ENCODE measurements at regions not wholly inside any gene's neighbourhood (a gene's known extent, or its start where the extent isn't known, plus 50 kb on each side); places are given as distances from the start of the nearest gene placed in this dataset.
"Not testable (repeated sequence)": the region's sequence is repeated elsewhere in the genome, so short reads cannot be mapped to it uniquely, and the experiment has no call there.

DNA sequence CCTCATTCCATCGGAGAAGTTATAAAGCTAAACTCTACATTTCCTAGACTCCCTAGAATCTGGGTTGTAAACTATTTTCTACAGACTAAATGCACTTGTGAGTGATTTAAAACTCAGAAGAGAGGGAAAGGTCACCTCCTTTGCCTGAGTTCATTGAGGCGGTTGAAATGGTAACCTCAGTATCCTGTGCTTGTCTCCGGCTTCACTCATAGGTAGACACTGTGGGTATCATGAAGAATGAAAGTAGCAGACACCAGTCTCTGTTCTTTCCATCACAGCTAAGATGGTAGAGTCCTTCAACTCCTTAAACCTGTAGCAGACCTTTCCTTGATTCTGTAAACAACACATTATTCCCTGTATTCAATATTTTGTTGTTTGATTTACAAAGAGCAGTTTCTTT, 291.3 kb upstream of the ANKRD50 start:
- no peak for DNase-seq (ENCODE audit: extremely low read depth, low read depth)

GRCh38 chr4:124997991-124998390, 285.5 kb upstream of the ANKRD50 start:
- DNase-seq (ENCODE audit: extremely low read depth, low read depth), result no peak

GRCh38 chr4:124997124-124997523, 284.6 kb upstream of the ANKRD50 start:
- no peak for DNase-seq (ENCODE audit: extremely low read depth, low read depth)

GRCh38 chr4:124993838-124994237, 281.3 kb upstream of the ANKRD50 start:
- DNase-seq (ENCODE audit: extremely low read depth, low read depth), result no peak

DNA sequence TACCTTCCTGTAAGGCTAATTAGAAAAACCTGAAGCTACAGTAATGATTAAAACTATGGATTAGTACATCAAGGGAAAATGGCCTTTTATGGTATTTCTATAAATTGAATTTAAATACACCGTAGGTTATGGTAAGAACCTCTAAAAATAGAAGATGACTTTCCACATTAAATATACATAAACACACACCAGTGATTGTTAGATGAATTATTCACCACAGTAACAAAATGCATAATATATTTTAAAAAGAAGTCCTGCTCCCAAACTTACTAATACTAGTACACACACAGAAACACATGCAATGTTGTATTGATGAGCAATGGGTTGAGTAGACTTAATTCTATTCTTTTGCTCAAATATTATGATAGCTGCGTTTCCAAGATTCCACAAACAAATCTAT, 277.9 kb upstream of the ANKRD50 start:
- DNase-seq (ENCODE audit: extremely low read depth, low read depth), result no peak

DNA sequence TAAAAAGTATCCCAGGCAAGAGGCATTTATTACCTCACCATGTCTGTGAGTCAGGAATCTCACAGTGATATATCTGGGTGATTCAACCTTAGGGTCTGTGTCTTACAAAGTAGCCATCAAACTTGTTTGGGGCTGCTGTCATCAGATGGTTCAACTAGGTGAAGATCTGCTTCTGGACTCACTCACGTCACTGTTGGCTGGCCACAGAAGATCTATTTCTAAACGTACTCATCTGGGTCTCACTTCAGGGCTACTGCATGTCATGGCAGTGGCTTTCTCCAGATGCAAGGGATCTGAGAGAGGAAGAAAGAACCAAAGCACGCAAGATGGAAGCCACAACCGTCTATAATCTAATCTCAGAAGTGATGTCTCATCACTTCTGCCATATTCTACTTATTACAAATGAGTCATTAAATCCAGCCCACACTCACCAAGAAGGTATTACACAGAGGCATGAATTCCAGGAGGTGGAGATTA, 267.8 kb upstream of the ANKRD50 start:
- no peak for DNase-seq (ENCODE audit: extremely low read depth, low read depth)

DNA sequence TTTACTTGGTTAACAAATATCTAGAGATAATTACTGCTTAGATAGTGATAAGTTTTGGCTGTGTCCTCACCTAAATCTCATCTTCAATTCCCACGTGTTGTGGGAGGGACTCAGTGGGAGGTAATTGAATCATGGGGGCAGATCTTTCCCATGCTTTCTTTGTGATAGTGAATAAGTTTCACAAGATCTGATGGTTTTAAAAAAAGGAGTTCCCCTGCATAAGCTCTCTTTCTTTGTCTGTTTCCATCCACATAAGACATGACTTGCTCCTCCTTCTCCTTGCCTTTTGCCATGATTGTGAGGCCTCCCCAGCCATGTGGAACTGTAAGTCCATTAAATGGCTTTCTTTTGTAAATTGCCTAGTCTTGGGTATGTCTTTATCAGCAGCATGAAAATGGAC, 266.0 kb upstream of the ANKRD50 start:
- not testable (repeated sequence) for DNase-seq (ENCODE audit: extremely low read depth, low read depth)

- DNase-seq (ENCODE audit: extremely low read depth, low read depth), result no peak
Measured at GRCh38 chr4:124977045-124977444, 264.5 kb upstream of the ANKRD50 start.

GRCh38 chr4:124974152-124974551, 261.6 kb upstream of the ANKRD50 start:
- DNase-seq (ENCODE audit: extremely low read depth, low read depth), result no peak

- DNase-seq (ENCODE audit: extremely low read depth, low read depth), result no peak
Measured at GRCh38 chr4:124973716-124974115, 261.2 kb upstream of the ANKRD50 start.

DNA sequence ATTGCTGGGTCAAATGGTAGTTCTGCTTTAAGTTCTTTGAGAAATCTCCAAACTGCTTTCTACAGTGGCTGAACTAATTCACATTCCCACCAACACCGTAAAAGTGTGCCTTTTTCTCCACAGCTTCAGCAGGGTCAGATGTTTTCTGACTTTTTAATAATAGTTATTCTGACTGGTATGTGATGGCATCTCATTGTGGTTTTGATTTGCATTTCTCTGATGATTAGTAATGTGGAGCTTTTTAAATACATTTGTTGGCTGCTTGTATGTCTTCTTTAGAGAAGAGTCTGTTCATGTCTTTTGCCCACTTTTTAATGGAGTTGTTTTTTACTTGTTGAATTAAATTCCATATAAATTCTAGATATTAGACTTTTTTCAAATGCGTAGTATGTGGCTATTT, 257.5 kb upstream of the ANKRD50 start:
- DNase-seq (ENCODE audit: extremely low read depth, low read depth), result no peak

DNA sequence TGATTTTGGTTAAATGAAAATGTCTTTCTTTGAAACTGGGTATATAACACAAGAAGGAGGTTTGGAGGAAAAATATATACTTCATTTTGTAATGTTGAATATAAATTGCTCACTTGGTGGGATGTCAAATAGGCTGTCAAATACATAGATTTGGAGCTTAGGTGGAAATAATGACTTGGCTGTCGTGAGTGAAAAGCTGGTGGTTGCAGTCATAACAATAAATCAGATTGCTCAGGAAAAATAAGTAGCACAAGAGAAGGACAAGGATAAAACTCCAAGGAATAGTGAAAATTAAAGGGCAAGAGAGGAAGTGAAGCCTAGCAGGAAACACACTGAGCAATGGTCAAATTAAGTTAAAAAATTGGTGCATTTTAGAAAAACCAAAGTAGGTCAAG, 253.0 kb upstream of the ANKRD50 start:
- no peak for DNase-seq (ENCODE audit: extremely low read depth, low read depth)

DNA sequence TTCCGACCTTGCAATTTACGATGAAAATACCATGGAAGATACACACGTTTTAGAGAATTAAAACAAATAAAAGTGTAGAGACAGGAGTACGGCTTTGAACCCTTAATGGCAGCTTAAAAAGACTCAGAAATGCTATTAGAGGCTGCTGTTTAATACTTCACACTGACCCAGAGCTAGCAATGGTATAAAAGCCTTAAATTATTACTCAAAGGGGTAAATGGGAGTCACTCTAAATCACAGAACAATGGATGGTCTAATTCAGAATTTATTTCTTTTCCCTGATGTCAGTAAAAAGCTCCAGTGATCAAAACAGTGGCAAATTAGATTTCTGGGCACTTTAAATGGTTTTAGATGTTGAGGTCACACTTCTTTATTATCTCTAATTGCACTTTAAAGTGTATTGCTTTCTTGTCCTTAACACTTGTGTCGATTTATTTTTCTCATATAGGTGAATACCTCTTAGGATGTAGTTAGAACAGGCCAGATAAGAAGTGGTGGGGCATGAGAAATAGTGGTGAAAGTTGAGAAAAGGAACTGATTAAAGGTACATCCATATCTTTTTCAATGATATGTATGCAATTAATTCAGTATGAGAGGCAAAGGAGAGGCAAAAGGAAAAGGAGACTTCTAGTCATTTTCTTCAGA, 252.4 kb upstream of the ANKRD50 start:
- DNase-seq (ENCODE audit: extremely low read depth, low read depth), result no peak

GRCh38 chr4:124964251-124964650, 251.7 kb upstream of the ANKRD50 start:
- DNase-seq (ENCODE audit: extremely low read depth, low read depth), result no peak

DNA sequence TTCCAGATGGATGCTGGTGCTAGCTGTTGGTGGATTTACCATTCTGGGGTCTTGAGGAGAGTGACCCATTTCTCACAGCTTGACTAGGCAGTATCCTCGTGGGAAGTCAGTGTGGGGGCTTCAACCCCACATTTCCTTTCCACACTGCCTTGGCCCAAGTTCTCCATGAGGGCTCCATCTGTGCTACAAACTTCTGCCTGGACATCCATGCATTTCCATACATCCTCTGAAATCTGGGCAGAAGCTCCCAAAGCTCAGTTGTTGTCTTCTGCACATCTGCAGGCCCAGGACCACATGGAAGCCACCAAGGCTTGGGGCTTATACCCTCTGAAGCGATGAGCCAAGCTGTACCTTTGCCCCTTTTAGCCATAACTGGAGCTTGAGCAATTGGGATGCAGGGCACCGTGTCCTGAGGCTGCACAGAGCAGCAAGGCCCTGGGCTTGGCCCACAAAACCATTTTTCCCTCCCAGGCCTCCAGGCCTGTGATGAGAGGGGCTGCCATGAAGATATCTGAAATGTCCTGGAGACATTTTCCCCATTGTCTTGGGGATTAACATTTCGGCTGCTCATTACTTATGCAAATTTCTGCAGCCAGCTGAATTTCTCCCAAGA, 248.7 kb upstream of the ANKRD50 start:
- no peak for DNase-seq (ENCODE audit: extremely low read depth, low read depth)

DNA sequence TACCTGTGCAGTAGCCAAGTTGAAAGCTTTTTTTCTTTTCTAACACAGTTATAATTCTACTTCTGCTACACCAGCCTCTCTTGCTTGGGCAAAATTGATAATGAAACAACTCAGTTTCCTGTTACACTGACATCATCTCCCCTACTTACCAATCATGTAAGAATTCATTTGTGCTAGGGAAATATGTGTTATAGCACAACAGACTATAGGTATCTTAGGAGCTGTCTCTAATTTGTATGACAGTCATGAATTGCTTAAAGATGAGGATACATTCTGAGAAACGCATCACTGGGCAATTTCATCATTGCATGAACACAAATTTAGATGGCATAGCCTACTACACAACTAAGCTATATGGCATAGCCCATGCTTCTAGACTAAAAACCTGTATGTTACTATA, 246.3 kb upstream of the ANKRD50 start:
- DNase-seq (ENCODE audit: extremely low read depth, low read depth), result no peak

GRCh38 chr4:124955476-124955875, 242.9 kb upstream of the ANKRD50 start:
- DNase-seq (ENCODE audit: extremely low read depth, low read depth), result no peak

DNA sequence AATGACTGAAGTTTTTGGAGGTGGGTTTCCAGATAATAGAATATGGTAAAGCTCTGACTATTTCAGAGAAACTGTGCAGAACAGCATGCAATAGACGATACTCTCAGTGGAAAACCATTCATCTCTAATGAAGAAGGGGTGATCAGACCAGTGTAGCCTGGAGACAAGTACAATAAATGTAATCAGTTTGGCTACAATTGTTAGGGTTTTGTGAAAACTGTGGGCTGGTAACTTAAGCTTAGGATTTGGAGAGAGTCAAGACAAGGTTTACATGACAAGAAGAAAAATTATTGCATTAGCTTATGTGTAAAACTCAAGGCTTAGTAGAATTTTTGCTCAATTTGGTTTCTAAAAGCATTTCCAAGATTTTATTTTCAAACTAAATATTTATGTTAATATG, 241.5 kb upstream of the ANKRD50 start:
- DNase-seq (ENCODE audit: extremely low read depth, low read depth), result no peak

GRCh38 chr4:124953486-124953885, 241.0 kb upstream of the ANKRD50 start:
- DNase-seq (ENCODE audit: extremely low read depth, low read depth), result no peak

DNA sequence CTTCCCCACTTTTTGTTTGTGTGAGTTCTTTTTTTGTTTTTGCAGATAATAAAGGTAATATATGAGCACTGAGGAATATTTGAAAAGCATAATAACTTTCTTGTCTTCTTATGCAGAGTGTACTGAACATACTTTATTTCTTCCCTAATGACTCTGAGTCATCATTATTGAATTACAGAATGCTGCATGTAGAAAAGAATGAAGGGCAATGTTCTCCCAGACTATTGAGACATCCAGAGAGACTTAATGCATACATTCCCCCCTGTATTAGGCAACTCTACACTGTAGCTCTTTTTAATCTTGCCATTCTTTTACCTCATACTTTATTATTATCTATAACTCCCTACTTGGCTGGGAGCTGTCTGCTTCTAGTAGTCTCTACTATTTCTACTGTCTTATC, 240.5 kb upstream of the ANKRD50 start:
- no peak for DNase-seq (ENCODE audit: extremely low read depth, low read depth)

DNA sequence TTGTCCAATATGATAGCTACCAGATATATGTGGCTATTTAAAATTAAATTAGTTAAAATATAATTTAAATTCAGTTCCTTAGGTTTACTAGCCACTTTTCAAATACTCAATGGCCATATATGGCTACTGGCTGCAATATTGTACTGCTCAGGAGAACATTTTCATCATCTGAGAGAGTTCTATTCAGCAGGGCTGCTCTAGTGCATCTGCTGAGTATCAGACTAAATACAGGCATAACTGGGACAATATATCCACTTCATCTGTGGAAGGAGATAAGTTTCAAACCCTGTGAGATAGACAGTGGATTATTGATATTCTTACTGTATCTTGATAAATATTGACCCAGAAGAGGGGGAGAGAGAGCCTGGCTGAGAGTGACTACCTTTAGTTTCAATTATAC, 240.1 kb upstream of the ANKRD50 start:
- no peak for DNase-seq (ENCODE audit: extremely low read depth, low read depth)

- no peak for DNase-seq (ENCODE audit: extremely low read depth, low read depth)
Measured at GRCh38 chr4:124948976-124949597, 236.6 kb upstream of the ANKRD50 start.

All from NCI-H460 (cell line).